ENCODE measurements at regions not wholly inside any gene's neighbourhood (a gene's known extent, or its start where the extent isn't known, plus 50 kb on each side); places are given as distances from the start of the nearest gene placed in this dataset.

DNA sequence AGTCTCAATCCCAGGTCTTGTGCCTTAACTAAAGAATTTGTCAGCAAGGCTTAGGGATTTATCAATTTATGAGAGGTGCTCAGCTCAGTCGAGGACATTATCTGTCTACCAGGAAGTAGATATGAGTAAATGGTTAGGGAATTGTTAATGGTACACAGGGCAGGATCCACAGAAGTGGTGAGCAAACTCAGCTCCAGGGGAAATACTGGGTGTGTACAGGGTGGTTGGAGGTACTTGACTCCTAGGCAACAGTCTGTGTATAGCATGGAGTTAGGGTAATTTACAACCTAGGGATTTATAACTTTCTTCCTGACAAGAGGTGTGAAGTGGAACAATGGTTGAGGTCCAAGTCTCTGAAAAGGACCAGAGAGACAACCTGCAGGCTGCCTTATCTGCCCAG lies 123.4 kb upstream of the OR9Q1 start:
- TF ChIP-seq, protein P1, sequence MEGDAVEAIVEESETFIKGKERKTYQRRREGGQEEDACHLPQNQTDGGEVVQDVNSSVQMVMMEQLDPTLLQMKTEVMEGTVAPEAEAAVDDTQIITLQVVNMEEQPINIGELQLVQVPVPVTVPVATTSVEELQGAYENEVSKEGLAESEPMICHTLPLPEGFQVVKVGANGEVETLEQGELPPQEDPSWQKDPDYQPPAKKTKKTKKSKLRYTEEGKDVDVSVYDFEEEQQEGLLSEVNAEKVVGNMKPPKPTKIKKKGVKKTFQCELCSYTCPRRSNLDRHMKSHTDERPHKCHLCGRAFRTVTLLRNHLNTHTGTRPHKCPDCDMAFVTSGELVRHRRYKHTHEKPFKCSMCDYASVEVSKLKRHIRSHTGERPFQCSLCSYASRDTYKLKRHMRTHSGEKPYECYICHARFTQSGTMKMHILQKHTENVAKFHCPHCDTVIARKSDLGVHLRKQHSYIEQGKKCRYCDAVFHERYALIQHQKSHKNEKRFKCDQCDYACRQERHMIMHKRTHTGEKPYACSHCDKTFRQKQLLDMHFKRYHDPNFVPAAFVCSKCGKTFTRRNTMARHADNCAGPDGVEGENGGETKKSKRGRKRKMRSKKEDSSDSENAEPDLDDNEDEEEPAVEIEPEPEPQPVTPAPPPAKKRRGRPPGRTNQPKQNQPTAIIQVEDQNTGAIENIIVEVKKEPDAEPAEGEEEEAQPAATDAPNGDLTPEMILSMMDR (IDR thresholded peaks at IDR 0.05): no peak
- H3K4me1 Mint-ChIP-seq: peaks cover 17% of the 10 kb centered on the region
- no peak for DNase-seq
- peaks cover 4% of the 10 kb centered on the region for H3K27me3 Mint-ChIP-seq (ENCODE audit: low read depth, poor library complexity)
- no peak overlapping the region for H3K4me3 Mint-ChIP-seq
- H3K27ac Mint-ChIP-seq: no peak overlapping the region
- no peaks in the 10 kb centered on the region for H3K36me3 Mint-ChIP-seq (ENCODE audit: low read depth)
- peaks cover 14% of the 10 kb centered on the region for H3K9me3 Mint-ChIP-seq

DNA sequence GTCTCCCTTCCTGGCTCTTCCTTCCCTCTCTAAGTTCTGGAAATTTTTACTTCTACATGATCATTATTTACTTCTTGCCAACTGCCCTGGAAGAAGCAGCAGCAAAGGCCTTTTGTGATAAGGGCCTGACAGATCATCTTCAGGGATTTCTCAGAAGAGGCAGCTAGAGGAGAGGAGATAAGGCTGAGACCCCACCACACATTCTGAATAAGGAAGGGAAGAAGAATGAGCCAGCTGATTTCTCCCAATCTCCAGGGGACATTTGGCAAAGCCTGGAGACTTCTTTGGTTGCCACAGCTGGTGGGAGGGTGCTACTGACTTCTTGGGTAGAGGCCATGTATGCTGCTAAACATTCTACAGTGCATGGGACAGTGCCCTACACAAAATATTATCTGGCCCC lies 122.4 kb upstream of the OR9Q1 start:
- H3K9me3 Mint-ChIP-seq: peaks cover 20% of the 10 kb centered on the region
- no peak for DNase-seq
- peaks cover 17% of the 10 kb centered on the region for H3K4me1 Mint-ChIP-seq
- TF ChIP-seq, protein P1 (IDR thresholded peaks at IDR 0.05): no peak
- H3K27me3 Mint-ChIP-seq (ENCODE audit: low read depth, poor library complexity): peaks cover 4% of the 10 kb centered on the region
- H3K36me3 Mint-ChIP-seq (ENCODE audit: low read depth): no peaks in the 10 kb centered on the region
- no peak overlapping the region for H3K27ac Mint-ChIP-seq
- H3K4me3 Mint-ChIP-seq: no peak overlapping the region

DNA sequence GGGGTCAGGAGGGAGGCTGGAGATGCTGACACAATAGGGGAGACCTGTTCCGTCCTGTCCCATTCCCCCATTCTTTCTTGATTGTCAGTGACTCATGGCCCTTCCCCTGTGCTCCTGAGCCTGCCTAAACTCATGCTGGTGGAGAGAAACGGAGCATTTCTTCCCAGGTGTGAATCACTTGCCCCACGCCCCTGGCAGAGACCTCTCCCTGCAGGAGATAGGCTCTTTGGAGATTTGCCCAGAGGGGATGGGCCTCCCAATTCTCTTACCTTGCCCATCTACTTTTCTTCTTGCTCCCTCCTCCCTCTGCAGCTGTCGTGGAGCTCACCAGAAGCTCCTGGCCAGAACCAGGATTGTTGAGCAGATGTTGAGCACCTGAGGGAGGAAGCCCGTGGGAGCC lies 121.9 kb upstream of the OR9Q1 start:
- DNase-seq: no peak
- peaks cover 4% of the 10 kb centered on the region for H3K27me3 Mint-ChIP-seq (ENCODE audit: low read depth, poor library complexity)
- H3K36me3 Mint-ChIP-seq (ENCODE audit: low read depth): no peaks in the 10 kb centered on the region
- no peak overlapping the region for H3K27ac Mint-ChIP-seq
- peaks cover 21% of the 10 kb centered on the region for H3K9me3 Mint-ChIP-seq
- peaks cover 17% of the 10 kb centered on the region for H3K4me1 Mint-ChIP-seq
- no peak overlapping the region for H3K4me3 Mint-ChIP-seq
- TF ChIP-seq, protein P1 (IDR thresholded peaks at IDR 0.05): no peak

DNA sequence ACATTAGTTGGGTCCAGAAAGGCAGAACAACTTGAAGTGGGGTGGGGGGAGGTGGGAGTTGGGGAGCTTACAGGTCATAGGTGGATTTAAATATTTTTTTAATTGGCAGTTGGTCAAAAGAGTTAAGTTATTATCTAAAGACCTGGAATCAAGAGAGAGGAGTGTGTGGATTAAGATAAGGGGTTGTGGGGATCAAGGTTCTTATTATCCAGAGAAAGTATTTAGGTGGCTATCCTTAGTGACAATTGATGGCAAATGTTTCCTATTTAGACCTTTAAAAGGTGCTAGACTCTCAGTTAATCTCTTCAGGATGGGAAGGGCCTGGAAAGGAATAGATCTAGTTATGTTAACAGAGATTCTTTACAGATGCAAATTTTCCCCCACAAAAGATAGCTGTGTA lies 120.7 kb upstream of the OR9Q1 start:
- peaks cover 17% of the 10 kb centered on the region for H3K4me1 Mint-ChIP-seq
- TF ChIP-seq, protein P1 (IDR thresholded peaks at IDR 0.05): no peak
- no peak for DNase-seq
- H3K27me3 Mint-ChIP-seq (ENCODE audit: low read depth, poor library complexity): peaks cover 4% of the 10 kb centered on the region
- H3K27ac Mint-ChIP-seq: no peak overlapping the region
- H3K36me3 Mint-ChIP-seq (ENCODE audit: low read depth): no peaks in the 10 kb centered on the region
- peaks cover 23% of the 10 kb centered on the region for H3K9me3 Mint-ChIP-seq
- no peak overlapping the region for H3K4me3 Mint-ChIP-seq

DNA sequence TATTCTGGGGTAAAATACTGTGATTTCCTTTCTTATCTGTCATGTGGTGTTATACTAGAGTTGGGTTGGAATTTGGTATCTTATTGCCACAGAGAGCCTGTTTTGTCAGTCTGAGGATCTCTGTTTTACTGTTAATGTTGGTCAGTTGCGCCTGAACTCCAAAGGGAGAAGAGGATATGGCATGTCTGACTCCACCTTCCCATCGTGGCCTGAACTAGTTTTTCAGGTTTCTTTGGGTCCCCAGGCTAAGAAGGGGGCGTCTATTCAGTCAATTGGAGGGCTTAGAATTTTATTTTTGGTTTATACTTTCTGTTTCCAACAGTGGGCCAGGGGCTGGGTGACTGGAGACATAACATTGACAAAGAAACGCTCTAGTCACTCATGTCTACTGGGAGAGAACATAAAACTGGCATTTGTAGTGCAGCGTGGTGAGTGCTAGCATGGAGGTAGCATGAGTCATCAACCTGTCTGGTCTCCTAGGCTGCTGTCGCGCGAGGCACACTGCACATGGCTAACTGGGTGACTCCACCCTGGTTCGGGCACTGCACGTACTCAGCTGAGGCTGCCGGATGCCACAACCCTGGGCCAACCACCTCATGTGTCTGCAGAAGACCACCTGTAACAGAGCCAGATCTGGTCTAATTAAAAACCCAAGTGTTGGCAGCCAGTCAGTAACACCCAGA lies 120.1 kb upstream of the OR9Q1 start:
- DNase-seq: no peak
- peaks cover 4% of the 10 kb centered on the region for H3K27me3 Mint-ChIP-seq (ENCODE audit: low read depth, poor library complexity)
- H3K4me3 Mint-ChIP-seq: no peak overlapping the region
- H3K9me3 Mint-ChIP-seq: peaks cover 23% of the 10 kb centered on the region
- H3K27ac Mint-ChIP-seq: no peak overlapping the region
- H3K36me3 Mint-ChIP-seq (ENCODE audit: low read depth): no peaks in the 10 kb centered on the region
- peaks cover 15% of the 10 kb centered on the region for H3K4me1 Mint-ChIP-seq
- TF ChIP-seq, protein P1 (IDR thresholded peaks at IDR 0.05): no peak

DNA sequence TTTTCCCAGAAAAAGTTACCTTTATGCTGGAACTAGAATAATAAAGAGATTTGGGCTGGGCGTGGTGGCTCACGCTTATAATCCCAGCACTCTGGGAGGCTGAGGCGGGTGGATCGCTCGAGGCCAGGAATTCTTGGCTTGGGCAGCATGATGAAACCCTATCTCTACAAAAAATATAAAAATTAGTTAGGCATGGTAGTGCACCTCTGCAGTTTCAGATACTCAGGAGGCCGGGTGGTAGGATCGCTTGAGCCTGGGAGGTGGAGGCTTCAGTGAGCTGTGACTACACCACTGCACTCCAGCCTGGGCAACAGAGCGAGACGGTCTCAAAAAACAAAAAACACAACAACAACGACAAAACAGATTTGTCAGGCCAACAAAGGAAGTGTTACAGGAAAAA lies 119.3 kb upstream of the OR9Q1 start:
- peaks cover 29% of the 10 kb centered on the region for H3K9me3 Mint-ChIP-seq
- H3K27ac Mint-ChIP-seq: no peak overlapping the region
- no peak for DNase-seq
- no peak overlapping the region for H3K4me3 Mint-ChIP-seq
- TF ChIP-seq, protein P1 (IDR thresholded peaks at IDR 0.05): no peak
- H3K4me1 Mint-ChIP-seq: peaks cover 8% of the 10 kb centered on the region
- H3K27me3 Mint-ChIP-seq (ENCODE audit: low read depth, poor library complexity): peaks cover 8% of the 10 kb centered on the region
- no peaks in the 10 kb centered on the region for H3K36me3 Mint-ChIP-seq (ENCODE audit: low read depth)
